Muscle of arm (tissue), 1 donor: ENCODE measurements at regions not wholly inside any gene's neighbourhood (a gene's known extent, or its start where the extent isn't known, plus 50 kb on each side); places are given as distances from the start of the nearest gene placed in this dataset.
"Not testable (repeated sequence)": the region's sequence is repeated elsewhere in the genome, so short reads cannot be mapped to it uniquely, and the experiment has no call there.

Experiments
- DNase-seq: peaks from one replicate; pipeline ENCODE4 v3.0.0-alpha.2; 2013

- no peak for DNase-seq
These were observed 303.9 kb upstream of the GATB start for GRCh38 chr4:152064753-152065152.

GRCh38 chr4:152064282-152064681, 303.5 kb upstream of the GATB start:
- no peak for DNase-seq

- peak; percentile 41 for DNase-seq
These were observed 302.9 kb upstream of the GATB start for GRCh38 chr4:152063621-152064240.

- DNase-seq, result no peak
These were observed 302.3 kb upstream of the GATB start for GRCh38 chr4:152062936-152063620.

GRCh38 chr4:152054731-152055130, 293.9 kb upstream of the GATB start:
- DNase-seq, result no peak

- no peak for DNase-seq
These were observed 291.7 kb upstream of the GATB start for GRCh38 chr4:152052451-152053057.

GRCh38 chr4:152051332-152051731, 290.5 kb upstream of the GATB start:
- not testable (repeated sequence) for DNase-seq

- no peak for DNase-seq
These were observed 289.3 kb upstream of the GATB start for GRCh38 chr4:152050106-152050505.

GRCh38 chr4:152047451-152047850, 286.6 kb upstream of the GATB start:
- DNase-seq, result no peak

GRCh38 chr4:152045807-152046571, 285.2 kb upstream of the GATB start:
- no peak for DNase-seq

GRCh38 chr4:152045449-152045806, 284.6 kb upstream of the GATB start:
- no peak for DNase-seq

- no peak for DNase-seq
These were observed 283.7 kb upstream of the GATB start for GRCh38 chr4:152044331-152045036.

- no peak for DNase-seq
These were observed 280.5 kb upstream of the GATB start for GRCh38 chr4:152041295-152041694.

GRCh38 chr4:152039691-152040090, 278.9 kb upstream of the GATB start:
- no peak for DNase-seq

- DNase-seq, result no peak
These were observed 278.2 kb upstream of the GATB start for GRCh38 chr4:152039023-152039481.

GRCh38 chr4:152038238-152038637, 277.4 kb upstream of the GATB start:
- DNase-seq, result no peak

GRCh38 chr4:152037435-152037834, 276.6 kb upstream of the GATB start:
- no peak for DNase-seq

- DNase-seq, result no peak
These were observed 272.8 kb upstream of the GATB start for GRCh38 chr4:152033621-152034020.

GRCh38 chr4:152032722-152033131, 271.9 kb upstream of the GATB start:
- no peak for DNase-seq

- no peak for DNase-seq
These were observed 268.8 kb upstream of the GATB start for GRCh38 chr4:152029631-152030030.

- DNase-seq, result no peak
These were observed 267.3 kb upstream of the GATB start for GRCh38 chr4:152028131-152028530.

GRCh38 chr4:152024881-152025280, 264.1 kb upstream of the GATB start:
- no peak for DNase-seq
